ENCODE measurements at regions not wholly inside any gene's neighbourhood (a gene's known extent, or its start where the extent isn't known, plus 50 kb on each side); places are given as distances from the start of the nearest gene placed in this dataset.
"Not testable (repeated sequence)": the region's sequence is repeated elsewhere in the genome, so short reads cannot be mapped to it uniquely, and the experiment has no call there.

- no peak for DNase-seq (ENCODE audit: low read depth in 2 of 2)
These were observed 231.3 kb downstream of the ATPSCKMT start for GRCh38 chr5:10018201-10019069.

DNA sequence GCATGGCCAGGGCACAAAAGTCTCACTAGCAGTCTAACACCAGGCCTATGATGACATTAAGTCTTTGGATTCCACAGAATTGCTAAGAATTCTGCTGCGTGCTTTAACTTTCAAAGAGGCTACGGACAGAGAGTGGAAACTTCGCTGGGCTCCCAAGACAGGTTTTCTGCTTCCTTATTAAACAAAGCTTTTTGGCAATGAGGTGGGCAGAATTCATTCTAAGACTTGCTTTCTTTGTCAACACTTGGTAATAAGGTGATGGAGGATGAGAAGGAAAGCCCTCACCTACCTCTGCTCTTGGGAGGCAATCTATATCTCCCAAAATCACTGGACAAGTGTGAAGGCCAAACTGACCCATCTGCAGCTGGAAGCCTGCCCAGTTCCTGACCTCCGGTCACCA is 231.9 kb downstream of the ATPSCKMT start:
- no peak for DNase-seq (ENCODE audit: low read depth in 2 of 2)

GRCh38 chr5:10016559-10016958 is 233.1 kb downstream of the ATPSCKMT start:
- not testable (repeated sequence) for DNase-seq (ENCODE audit: low read depth in 2 of 2)

- not testable (repeated sequence) for DNase-seq (ENCODE audit: low read depth in 2 of 2)
These were observed 234.0 kb downstream of the ATPSCKMT start for GRCh38 chr5:10015681-10016080.

GRCh38 chr5:10009802-10010201 is 239.9 kb downstream of the ATPSCKMT start:
- no peak for DNase-seq (ENCODE audit: low read depth in 2 of 2)

DNA sequence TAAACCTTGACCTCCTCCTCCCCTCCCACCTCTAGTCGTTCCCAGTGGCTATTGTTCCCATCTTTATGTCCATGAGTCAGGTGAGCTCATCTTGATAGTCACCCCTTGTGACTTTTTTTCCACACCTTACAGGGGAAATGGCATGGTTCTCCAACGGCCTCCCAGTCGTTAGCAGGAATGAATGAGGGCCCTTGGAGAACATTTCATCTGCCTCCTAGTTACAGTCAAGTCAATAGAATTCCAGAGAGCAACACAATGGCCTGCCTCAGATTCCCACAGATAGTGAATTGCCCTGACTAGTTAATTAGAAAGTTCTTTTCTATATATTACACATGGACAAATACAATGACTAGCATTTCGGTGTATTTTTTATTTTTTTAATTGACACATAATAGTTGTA is 262.6 kb downstream of the ATPSCKMT start:
- no peak for DNase-seq (ENCODE audit: low read depth in 2 of 2)

DNA sequence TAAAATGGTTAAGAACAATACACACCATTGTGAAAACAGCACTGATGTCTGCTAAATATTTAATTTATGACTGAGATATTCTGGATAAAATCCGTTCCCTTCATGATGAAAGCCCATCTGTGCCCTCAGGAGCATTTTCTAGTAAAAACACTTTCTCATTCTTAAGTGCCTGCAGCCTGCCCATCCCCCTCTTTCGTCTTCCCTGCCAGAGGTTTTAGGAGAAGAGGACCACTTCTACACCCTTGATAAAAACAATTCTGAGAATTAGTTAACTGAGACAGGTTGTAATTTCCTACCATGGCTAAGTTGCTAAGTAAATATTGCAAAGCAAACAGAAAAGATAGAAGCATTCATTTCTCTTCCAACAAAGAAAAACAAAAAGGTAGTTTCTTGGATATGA is 272.6 kb downstream of the ATPSCKMT start:
- no peak for DNase-seq (ENCODE audit: low read depth in 2 of 2)

- DNase-seq (ENCODE audit: low read depth in 2 of 2), result no peak
These were observed 273.1 kb downstream of the ATPSCKMT start for GRCh38 chr5:9976621-9977020.

- no peak for DNase-seq (ENCODE audit: low read depth in 2 of 2)
These were observed 277.6 kb downstream of the ATPSCKMT start for GRCh38 chr5:9972059-9972458.

- no peak for DNase-seq (ENCODE audit: low read depth in 2 of 2)
These were observed 278.4 kb downstream of the ATPSCKMT start for GRCh38 chr5:9971301-9971700.

- no peak for DNase-seq (ENCODE audit: low read depth in 2 of 2)
These were observed 290.8 kb downstream of the ATPSCKMT start for GRCh38 chr5:9958914-9959313.

GRCh38 chr5:9957214-9957613 is 292.5 kb downstream of the ATPSCKMT start:
- DNase-seq (ENCODE audit: low read depth in 2 of 2), result no peak

- DNase-seq (ENCODE audit: low read depth in 2 of 2), result no peak
These were observed 293.0 kb downstream of the ATPSCKMT start for GRCh38 chr5:9956725-9957124.

DNA sequence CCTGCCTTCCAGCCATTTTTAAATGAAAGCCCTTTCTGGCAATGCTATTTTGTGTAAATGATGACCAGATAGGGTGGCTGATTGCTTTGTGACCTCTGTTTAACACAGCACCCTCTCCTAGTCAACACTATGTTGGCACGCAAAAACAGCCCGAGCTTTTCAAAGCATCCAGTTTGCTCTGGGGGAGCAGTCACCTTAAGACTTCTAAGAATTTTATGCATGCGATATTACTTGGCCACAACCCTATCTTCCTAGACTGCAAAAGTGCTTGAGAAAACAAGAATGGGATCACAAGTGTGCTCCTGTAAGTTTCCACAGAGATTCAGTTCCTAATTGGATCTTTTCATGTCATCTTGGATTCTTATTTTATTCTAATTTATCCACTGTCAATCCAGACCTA is 294.1 kb downstream of the ATPSCKMT start:
- DNase-seq (ENCODE audit: low read depth in 2 of 2), result no peak

DNA sequence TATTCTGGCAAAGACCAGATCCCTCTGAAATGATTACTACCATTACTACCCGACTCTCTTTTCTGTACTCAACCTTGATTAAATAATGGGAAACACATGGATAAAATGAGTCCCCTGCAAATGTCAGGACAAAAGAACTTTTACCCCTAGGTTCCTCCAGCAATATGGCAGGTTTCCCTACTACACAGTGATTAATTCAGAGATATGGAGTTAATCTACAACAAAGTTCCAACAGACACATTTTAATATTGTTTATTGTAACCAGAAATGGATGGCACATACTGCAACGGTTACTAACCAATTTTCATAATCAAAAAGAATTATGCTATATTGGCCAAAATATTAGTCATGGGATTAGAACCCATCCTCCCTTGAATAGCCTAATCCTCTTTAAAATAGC is 294.8 kb downstream of the ATPSCKMT start:
- DNase-seq (ENCODE audit: low read depth in 2 of 2), result no peak

DNA sequence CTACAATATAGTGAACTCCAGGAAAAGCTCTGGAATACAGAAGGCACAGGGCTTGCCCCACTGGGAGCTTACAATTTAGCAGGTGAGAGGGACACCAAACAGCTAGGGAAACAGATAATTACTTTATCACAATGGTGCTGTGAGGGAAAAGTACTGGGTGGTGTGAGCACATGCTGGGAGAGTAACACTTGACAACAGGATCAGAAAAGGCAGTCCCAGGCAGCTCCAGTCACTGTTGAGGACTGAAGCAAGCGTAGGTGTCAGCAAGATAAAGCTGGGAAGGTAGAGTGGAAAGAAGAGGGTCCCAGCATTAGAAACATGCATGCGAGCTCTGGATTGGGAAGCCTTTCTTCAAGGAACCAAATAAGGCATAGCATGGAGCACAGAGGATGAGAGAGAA is 296.0 kb downstream of the ATPSCKMT start:
- DNase-seq (ENCODE audit: low read depth in 2 of 2), result no peak

DNA sequence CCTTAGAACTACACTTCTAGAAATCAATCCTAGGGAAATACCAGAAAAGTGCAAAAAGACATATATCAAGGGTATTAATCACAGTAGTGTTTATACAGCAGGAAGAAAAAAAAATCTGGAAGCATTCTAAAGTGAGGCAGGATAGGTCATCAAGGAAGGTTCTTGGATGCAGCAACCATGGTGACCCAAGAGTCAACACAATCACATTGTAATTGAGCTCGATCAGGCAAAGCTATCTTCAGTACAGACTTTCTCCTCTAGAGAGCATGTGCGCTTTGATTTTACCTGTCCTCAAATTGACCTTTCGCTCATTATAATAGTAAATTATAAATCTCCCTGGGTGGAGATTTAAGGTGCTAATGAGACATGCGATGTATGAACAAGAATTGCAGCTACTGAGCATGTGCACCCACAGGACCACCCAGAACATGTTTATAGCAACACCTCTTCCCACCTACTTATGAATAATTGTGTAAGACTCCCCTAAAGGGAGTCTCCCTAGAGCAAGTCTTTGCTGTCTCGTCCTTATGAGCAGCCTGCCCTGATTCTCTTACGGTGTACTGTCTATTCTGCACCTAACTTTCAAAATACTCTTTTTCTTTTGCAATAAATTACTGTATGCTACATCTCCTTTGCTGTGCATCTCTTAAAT is 297.7 kb downstream of the ATPSCKMT start:
- no peak for DNase-seq (ENCODE audit: low read depth in 2 of 2)

- DNase-seq (ENCODE audit: low read depth in 2 of 2), result no peak
These were observed 301.7 kb downstream of the ATPSCKMT start for GRCh38 chr5:9947944-9948343.

DNA sequence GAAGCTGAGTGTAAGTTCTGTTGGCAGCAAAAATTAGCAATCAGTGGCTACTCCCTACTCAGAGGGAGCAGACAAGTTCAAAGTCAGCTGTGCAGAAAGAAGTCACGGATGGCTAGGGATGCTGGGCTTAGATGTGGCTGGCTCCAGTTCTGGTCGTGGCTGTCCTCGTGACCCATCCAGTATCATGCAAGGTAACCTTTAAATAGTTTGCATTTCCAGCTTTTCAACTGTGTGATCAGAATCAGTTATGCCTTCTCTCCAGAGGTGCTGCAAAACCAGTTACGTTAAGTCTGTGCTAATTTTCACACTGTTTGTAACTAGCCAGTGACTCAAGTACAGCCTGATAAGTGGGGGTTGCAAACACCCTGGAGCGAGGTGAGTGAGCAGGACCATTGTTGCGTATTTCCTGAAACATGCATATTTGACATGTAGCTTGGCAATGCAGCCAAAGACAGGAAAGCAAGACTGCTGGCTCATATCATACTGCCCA is 302.4 kb downstream of the ATPSCKMT start:
- no peak for DNase-seq (ENCODE audit: low read depth in 2 of 2)

DNA sequence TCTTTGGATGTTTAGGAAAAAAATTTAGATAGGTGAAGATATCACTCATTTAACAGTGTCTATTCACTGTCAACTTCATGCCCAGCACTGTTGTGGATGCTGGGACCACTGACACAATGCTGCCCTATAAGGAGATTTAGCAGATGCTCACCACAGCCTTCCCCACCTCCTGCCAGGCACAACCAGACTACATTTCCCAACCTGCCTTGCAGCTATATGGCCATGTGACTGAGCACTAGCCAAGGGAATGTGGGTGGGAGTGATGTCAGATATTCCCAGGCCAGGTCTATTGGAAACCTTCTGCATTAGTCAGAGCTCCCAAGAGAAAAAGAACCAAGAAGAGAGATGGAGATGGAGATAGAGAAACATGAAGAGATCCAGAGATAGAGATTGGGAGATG is 302.6 kb upstream of the TAS2R1 start:
- DNase-seq (ENCODE audit: low read depth in 2 of 2), result no peak

- DNase-seq (ENCODE audit: low read depth in 2 of 2), result no peak
These were observed 300.0 kb upstream of the TAS2R1 start for GRCh38 chr5:9930156-9930555.

- no peak for DNase-seq (ENCODE audit: low read depth in 2 of 2)
These were observed 298.2 kb upstream of the TAS2R1 start for GRCh38 chr5:9928326-9928725.

GRCh38 chr5:9927521-9927997 is 297.4 kb upstream of the TAS2R1 start:
- no peak for DNase-seq (ENCODE audit: low read depth in 2 of 2)
